CD4-positive, alpha-beta T cell (primary cell): ENCODE measurements at regions not wholly inside any gene's neighbourhood (a gene's known extent, or its start where the extent isn't known, plus 50 kb on each side); places are given as distances from the start of the nearest gene placed in this dataset.

ENCODE experiments used
- ATAC-seq: fragments of 200-7000 bp; cut with Tn5 transposase; one replicate; pipeline ENCODE4 v1.10.0; 2022; ENCODE audit warnings: mild to moderate bottlenecking; ENCODE audit not compliant: poor library complexity
- CTCF ChIA-PET: fragments of 350-600 bp; sonication (Branson Sonifier 250); formaldehyde crosslinking; loops from one replicate; lab custom pipeline; 2021; ENCODE audit warnings: antibody characterized with exemption, inconsistent platforms; lab: Charles Lee
- POLR2A ChIA-PET: fragments of 350-600 bp; sonication (Branson Sonifier 250); formaldehyde crosslinking; loops from one replicate; lab custom pipeline; 2021; ENCODE audit warnings: antibody characterized with exemption, inconsistent platforms; lab: Charles Lee
- DNase-seq, 14 experiments: peaks; one replicate each; pipeline ENCODE4 v3.0.0-alpha.2; 2013 to 2020; ENCODE audit warnings: mixed read lengths in 2 of 14
- H3K27ac ChIP-seq, 2 donors: one replicate each; pipeline versions ENCODE4 v1.5.1 to v1.7.0; 2013; ENCODE audit warnings: low read length in 2 of 2, low read depth in 1 of 2, mild to moderate bottlenecking in 1 of 2
- H3K27me3 ChIP-seq, 2 experiments: 1 replicate in 1 of 2; 2 replicates in 1 of 2; pipeline versions ENCODE4 v1.6.1 to v1.7.0; 2013; ENCODE audit warnings: low read length in 2 of 2, control low read depth in 1 of 2, mild to moderate bottlenecking in 1 of 2, moderate library complexity in 1 of 2; ENCODE audit not compliant: insufficient read depth in 2 of 2, control insufficient read depth in 1 of 2
- H3K36me3 ChIP-seq: one replicate; pipeline ENCODE4 v1.6.1; 2013; ENCODE audit warnings: low read length, control low read depth; ENCODE audit not compliant: insufficient read depth
- H3K4me1 ChIP-seq: one replicate; pipeline ENCODE4 v1.6.1; 2013; ENCODE audit warnings: low read length, control low read depth; ENCODE audit not compliant: insufficient read depth
- H3K4me3 ChIP-seq: one replicate; pipeline ENCODE4 v1.5.1; 2013; ENCODE audit warnings: mild to moderate bottlenecking, low read length, moderate library complexity
- H3K9me3 ChIP-seq, 2 experiments: 1 replicate in 1 of 2; 2 replicates in 1 of 2; pipeline versions ENCODE4 v1.6.1 to v1.7.0; 2013; ENCODE audit warnings: low read length in 2 of 2, mild to moderate bottlenecking in 2 of 2, control low read depth in 1 of 2, moderate library complexity in 1 of 2; ENCODE audit not compliant: control insufficient read depth in 1 of 2, insufficient read depth in 1 of 2
- H3K27ac Mint-ChIP-seq: one replicate; pipeline ENCODE4 v1.8.0; 2020; ENCODE audit warnings: mixed read lengths
- H3K27me3 Mint-ChIP-seq: one replicate; pipeline ENCODE4 v1.8.0; 2021; ENCODE audit warnings: mixed read lengths
- H3K36me3 Mint-ChIP-seq: one replicate; pipeline ENCODE4 v1.8.0; 2021; ENCODE audit warnings: low read depth, mixed read lengths
- H3K4me1 Mint-ChIP-seq: one replicate; pipeline ENCODE4 v1.8.0; 2021; ENCODE audit warnings: low read depth, mixed read lengths
- H3K4me3 Mint-ChIP-seq: one replicate; pipeline ENCODE4 v1.8.0; 2020; ENCODE audit warnings: mild to moderate bottlenecking, mixed read lengths
- H3K9me3 Mint-ChIP-seq: one replicate; pipeline ENCODE4 v1.8.0; 2020; ENCODE audit warnings: mixed read lengths
- CTCF ChIP-seq: fragments of 200-600 bp; IDR thresholded peaks from one replicate; pipeline ENCODE4 v1.8.0; 2022; ENCODE audit warnings: antibody characterized with exemption, mild to moderate bottlenecking
- intact Hi-C, 2 experiments: fragments of 100-400 bp; cut with DNase I in 1 of 2; cut with micrococcal nuclease in 1 of 2; formaldehyde crosslinking; loops; one replicate each; pipeline versions ENCODE4 v1.15.1 to v1.9.0; 2023 to 2025; cut with DNase I, micrococcal nuclease

- no peak for TF ChIP-seq CTCF
Observed at GRCh38 chr17:59501690-59502089, 63.7 kb upstream of the DHX40 start.

GRCh38 chr17:59502800-59503199, 62.6 kb upstream of the DHX40 start:
- Mint-ChIP-seq H3K27me3 (peaks cover 12% of the 10 kb centered on the region), H3K9me3 (no peaks in the 10 kb centered on the region), H3K4me1 (no peaks in the 10 kb centered on the region), H3K27ac (no peak overlapping the region), H3K4me3 (no peak overlapping the region), H3K36me3 (no peaks in the 10 kb centered on the region)
- no peak overlapping the region for H3K27ac ChIP-seq
- H3K36me3 ChIP-seq, result no peaks in the 10 kb centered on the region
- H3K4me1 ChIP-seq, result no peaks in the 10 kb centered on the region
- no peak for TF ChIP-seq CTCF
- ATAC-seq (no peak), DNase-seq (no peak)
- H3K27me3 ChIP-seq, result peaks cover 0 to 3% of the 10 kb centered on the region in 2 experiments
- CTCF ChIA-PET, result no interaction called here
- intact Hi-C loops, result no loop called here
- no peaks in the 10 kb centered on the region for H3K9me3 ChIP-seq
- POLR2A ChIA-PET, result no interaction called here
- no peak overlapping the region for H3K4me3 ChIP-seq

More at GRCh38 chr17:59501690-59502089, 63.7 kb upstream of the DHX40 start:
- H3K27me3 ChIP-seq, result peaks cover 0 to 3% of the 10 kb centered on the region in 2 experiments
- Mint-ChIP-seq H3K27me3 (peaks cover 12% of the 10 kb centered on the region), H3K9me3 (no peaks in the 10 kb centered on the region), H3K27ac (no peak overlapping the region), H3K4me1 (no peaks in the 10 kb centered on the region), H3K36me3 (no peaks in the 10 kb centered on the region), H3K4me3 (no peak overlapping the region)
- ChIA-PET POLR2A (no interaction called here), CTCF (no interaction called here)
- H3K4me3 ChIP-seq, result no peak overlapping the region
- no peaks in the 10 kb centered on the region for H3K4me1 ChIP-seq
- intact Hi-C loops, result no loop called here
- no peak overlapping the region for H3K27ac ChIP-seq
- no peaks in the 10 kb centered on the region for H3K36me3 ChIP-seq
- ATAC-seq (no peak), DNase-seq (no peak)
- no peaks in the 10 kb centered on the region for H3K9me3 ChIP-seq

GRCh38 chr17:59503500-59503899, 61.9 kb upstream of the DHX40 start:
- H3K4me1 ChIP-seq, result no peaks in the 10 kb centered on the region
- H3K27me3 ChIP-seq, result peaks cover 0 to 3% of the 10 kb centered on the region in 2 experiments
- Mint-ChIP-seq H3K4me3 (no peak overlapping the region), H3K27ac (no peak overlapping the region), H3K4me1 (no peaks in the 10 kb centered on the region), H3K36me3 (no peaks in the 10 kb centered on the region), H3K27me3 (peaks cover 12% of the 10 kb centered on the region), H3K9me3 (no peaks in the 10 kb centered on the region)
- H3K36me3 ChIP-seq, result no peaks in the 10 kb centered on the region
- intact Hi-C loops, result no loop called here
- ChIA-PET CTCF (no interaction called here), POLR2A (no interaction called here)
- no peaks in the 10 kb centered on the region for H3K9me3 ChIP-seq
- H3K27ac ChIP-seq, result no peak overlapping the region
- TF ChIP-seq CTCF, result no peak
- ATAC-seq (no peak), DNase-seq (no peak)
- no peak overlapping the region for H3K4me3 ChIP-seq
